ENCODE measurements at regions not wholly inside any gene's neighbourhood (a gene's known extent, or its start where the extent isn't known, plus 50 kb on each side); places are given as distances from the start of the nearest gene placed in this dataset.

- TF ChIP-seq HOXA7 (CRISPR knock-in tag; IDR thresholded peaks at IDR 0.05) = no peak
- TF ChIP-seq ELK4 (CRISPR knock-in tag; IDR thresholded peaks at IDR 0.05; ENCODE audit: borderline replicate concordance) = no peak
- no peak for TF ChIP-seq ZNF253 (CRISPR knock-in tag; IDR thresholded peaks at IDR 0.05; ENCODE audit: borderline replicate concordance)
Measured at GRCh38 chr17:77796176-77796860, 162.2 kb upstream of the TNRC6C start.

All from HepG2 (cell line).